ENCODE measurements at regions not wholly inside any gene's neighbourhood (a gene's known extent, or its start where the extent isn't known, plus 50 kb on each side); places are given as distances from the start of the nearest gene placed in this dataset.
A peak's percentile ranks its signal among the peaks of the same experiment; 100 is the strongest.

DNA sequence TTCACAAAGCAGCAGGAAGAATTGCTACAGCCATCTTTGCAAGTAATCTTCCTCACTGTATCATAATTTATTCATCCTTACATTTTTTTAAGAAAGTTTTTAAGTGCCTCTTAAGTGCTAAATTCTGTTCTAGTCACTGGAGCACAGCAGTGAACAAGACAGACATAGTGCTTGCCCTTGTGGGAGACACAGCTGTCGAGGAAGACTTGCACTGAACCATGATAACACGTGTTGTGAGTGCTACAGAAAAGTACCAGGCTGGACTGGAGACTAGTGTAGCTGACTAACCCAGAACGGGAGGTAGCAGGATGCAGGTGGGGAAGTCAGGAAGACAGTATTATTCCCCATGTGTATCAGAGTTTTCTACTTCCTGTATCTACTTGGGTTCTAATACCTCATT is 300.6 kb downstream of the TBL1XR1 start:
- TF ChIP-seq, protein P1, sequence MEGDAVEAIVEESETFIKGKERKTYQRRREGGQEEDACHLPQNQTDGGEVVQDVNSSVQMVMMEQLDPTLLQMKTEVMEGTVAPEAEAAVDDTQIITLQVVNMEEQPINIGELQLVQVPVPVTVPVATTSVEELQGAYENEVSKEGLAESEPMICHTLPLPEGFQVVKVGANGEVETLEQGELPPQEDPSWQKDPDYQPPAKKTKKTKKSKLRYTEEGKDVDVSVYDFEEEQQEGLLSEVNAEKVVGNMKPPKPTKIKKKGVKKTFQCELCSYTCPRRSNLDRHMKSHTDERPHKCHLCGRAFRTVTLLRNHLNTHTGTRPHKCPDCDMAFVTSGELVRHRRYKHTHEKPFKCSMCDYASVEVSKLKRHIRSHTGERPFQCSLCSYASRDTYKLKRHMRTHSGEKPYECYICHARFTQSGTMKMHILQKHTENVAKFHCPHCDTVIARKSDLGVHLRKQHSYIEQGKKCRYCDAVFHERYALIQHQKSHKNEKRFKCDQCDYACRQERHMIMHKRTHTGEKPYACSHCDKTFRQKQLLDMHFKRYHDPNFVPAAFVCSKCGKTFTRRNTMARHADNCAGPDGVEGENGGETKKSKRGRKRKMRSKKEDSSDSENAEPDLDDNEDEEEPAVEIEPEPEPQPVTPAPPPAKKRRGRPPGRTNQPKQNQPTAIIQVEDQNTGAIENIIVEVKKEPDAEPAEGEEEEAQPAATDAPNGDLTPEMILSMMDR (IDR thresholded peaks at IDR 0.05), result no peak
- no peak for FAIRE-seq
- 66 to 79% methylated on average over 3 of the region's 3 CpGs for WGBS, 2 donors
- H3K4me3 ChIP-seq, result no peak overlapping the region
- no peaks in the 10 kb centered on the region for H3K9me3 ChIP-seq
- ATAC-seq, result peak in 1 of 4 donors; percentile 37
- H3K4me1 ChIP-seq, result no peaks in the 10 kb centered on the region
- H3K27me3 ChIP-seq, result no peaks in the 10 kb centered on the region
- intact Hi-C loops (cut with DNase I), result no loop called here
- H3K27ac ChIP-seq, result no peak overlapping the region
- no peak for DNase-seq
- no peaks in the 10 kb centered on the region for H3K36me3 ChIP-seq

DNA sequence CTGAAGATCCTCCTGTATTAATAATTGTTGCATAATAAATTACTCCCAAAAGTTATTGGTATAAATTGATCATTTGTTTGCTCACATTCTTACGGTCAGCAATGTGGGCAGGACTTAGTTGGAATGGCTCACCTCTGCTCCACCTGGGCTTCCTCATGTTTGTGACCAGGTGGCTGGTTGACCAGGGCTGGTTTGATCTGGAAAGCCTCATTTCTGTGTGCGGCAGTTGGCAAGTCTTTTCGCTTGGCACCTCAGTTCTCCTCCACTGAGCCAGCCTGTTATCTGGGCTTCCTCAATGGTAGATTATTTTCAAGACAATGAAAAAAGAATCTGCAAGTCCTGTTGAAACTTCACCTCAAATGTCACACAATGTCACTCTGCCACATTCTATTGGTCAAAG is 301.1 kb downstream of the TBL1XR1 start:
- FAIRE-seq (no peak), DNase-seq (peak in 1 of 6 donors; percentile 21), ATAC-seq (peak; percentile 29 to 71 (median 30))
- WGBS, 2 donors, result 51 to 54% methylated on average over 3 of the region's 3 CpGs
- Histone ChIP-seq H3K4me1 (no peaks in the 10 kb centered on the region), H3K36me3 (no peaks in the 10 kb centered on the region), H3K4me3 (no peak overlapping the region), H3K27me3 (no peaks in the 10 kb centered on the region), H3K9me3 (no peaks in the 10 kb centered on the region), H3K27ac (no peak overlapping the region)
- intact Hi-C loops (cut with DNase I), result no loop called here
- TF ChIP-seq, protein P1 (IDR thresholded peaks at IDR 0.05), result no peak

DNA sequence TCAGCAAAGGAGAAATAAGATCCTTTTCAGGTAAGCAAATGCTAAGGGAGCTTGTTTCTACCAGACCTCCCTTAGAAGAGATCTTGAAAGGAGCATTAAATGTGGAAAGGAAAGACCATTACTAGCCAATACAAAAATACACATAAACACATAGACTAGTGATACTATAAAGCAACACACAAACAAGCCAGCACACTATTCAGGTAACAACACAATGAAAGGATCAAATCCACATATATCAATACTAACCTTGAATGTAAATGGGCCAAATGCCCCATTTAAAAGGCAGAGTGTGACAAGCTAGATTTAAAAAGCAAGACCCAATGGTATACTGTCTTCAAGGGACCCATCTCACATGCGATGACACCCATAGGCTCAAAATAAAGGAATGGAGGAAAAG is 317.6 kb downstream of the TBL1XR1 start:
- intact Hi-C loops (cut with DNase I), result loop anchor here in 1 of 3 donors (5.0 kb wide), 1 partner anchor 58 kb away; no protein-coding TSS in a partner anchor
- no peak overlapping the region for H3K4me3 ChIP-seq
- ATAC-seq (no peak), FAIRE-seq (no peak), DNase-seq (no peak)
- no peaks in the 10 kb centered on the region for H3K36me3 ChIP-seq
- 92 to 97% methylated on average over 1 of the region's 1 CpG for WGBS, 2 donors
- no peaks in the 10 kb centered on the region for H3K9me3 ChIP-seq
- H3K27me3 ChIP-seq, result no peaks in the 10 kb centered on the region
- no peak overlapping the region for H3K27ac ChIP-seq
- TF ChIP-seq, protein P1 (IDR thresholded peaks at IDR 0.05), result no peak
- H3K4me1 ChIP-seq, result no peaks in the 10 kb centered on the region

DNA sequence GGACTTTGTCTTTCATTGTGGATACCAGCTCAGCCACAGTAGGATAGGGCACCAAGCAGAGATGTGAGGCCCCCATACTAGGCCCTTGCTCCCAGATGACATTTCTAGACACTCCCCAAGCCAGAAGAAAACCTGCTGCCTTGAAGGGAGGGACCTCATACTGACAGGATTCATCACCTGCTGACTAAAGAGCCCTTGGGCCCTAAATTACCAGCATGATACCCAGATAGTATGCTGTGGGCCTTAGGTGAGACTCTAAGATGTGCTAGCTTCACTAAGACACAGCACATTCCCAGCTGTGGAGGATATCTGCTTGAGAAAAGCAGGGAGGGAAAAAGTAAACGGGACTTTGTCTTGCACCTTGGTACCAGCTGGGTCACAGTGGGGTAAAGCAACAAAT is 324.0 kb downstream of the TBL1XR1 start:
- TF ChIP-seq, protein P1 (IDR thresholded peaks at IDR 0.05), result no peak
- Histone ChIP-seq H3K27me3 (no peaks in the 10 kb centered on the region), H3K36me3 (no peaks in the 10 kb centered on the region), H3K9me3 (no peaks in the 10 kb centered on the region), H3K27ac (no peak overlapping the region), H3K4me1 (peaks cover 0 to 8% (median 0%) of the 10 kb centered on the region in 3 donors), H3K4me3 (no peak overlapping the region)
- FAIRE-seq, result no peak
- peak in 2 of 4 donors; percentile 7 to 8 for ATAC-seq
- 82 to 94% methylated on average over 1 of the region's 1 CpG for WGBS, 2 donors
- intact Hi-C loops (cut with DNase I), result no loop called here
- no peak for DNase-seq

DNA sequence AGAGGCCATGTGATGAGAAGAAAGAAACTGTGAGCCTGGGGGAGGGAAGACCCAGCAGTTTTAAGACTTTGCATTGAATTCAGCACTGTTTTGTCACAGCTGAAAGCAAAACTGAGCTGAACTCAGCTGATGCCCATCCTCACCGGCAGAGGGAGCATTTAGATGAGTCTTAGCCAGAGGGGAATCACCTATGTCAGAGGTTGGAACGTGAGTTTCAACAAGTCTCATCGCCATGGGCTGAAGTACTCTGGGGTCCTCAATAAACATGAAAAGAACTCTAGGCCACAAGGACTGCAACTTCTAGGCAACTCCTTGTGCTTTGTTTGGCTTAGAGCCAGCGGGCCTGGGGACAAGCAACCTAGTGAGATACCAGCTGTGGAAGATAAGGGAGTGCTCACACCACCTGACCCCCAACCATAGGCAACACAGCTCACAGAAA is 324.5 kb downstream of the TBL1XR1 start:
- no peaks in the 10 kb centered on the region for H3K36me3 ChIP-seq
- no peaks in the 10 kb centered on the region for H3K27me3 ChIP-seq
- peak; percentile 47 to 70 (median 56) for DNase-seq
- TF ChIP-seq, protein P1 (IDR thresholded peaks at IDR 0.05), result peak; percentile 54 to 67 (median 64)
- no peak for FAIRE-seq
- H3K27ac ChIP-seq, result no peak overlapping the region
- 5 to 8% methylated on average over 4 of the region's 4 CpGs for WGBS, 2 donors
- no peaks in the 10 kb centered on the region for H3K9me3 ChIP-seq
- H3K4me3 ChIP-seq, result no peak overlapping the region
- H3K4me1 ChIP-seq, result peaks cover 0 to 8% (median 0%) of the 10 kb centered on the region in 3 donors
- intact Hi-C loops (cut with DNase I), result no loop called here
- peak; percentile 81 to 93 (median 90) for ATAC-seq
